GM11168 (cell line): ENCODE measurements at regions not wholly inside any gene's neighbourhood (a gene's known extent, or its start where the extent isn't known, plus 50 kb on each side); places are given as distances from the start of the nearest gene placed in this dataset.
"Not testable (repeated sequence)": the region's sequence is repeated elsewhere in the genome, so short reads cannot be mapped to it uniquely, and the experiment has no call there.

Source experiments
- in situ Hi-C: fragments of 300-500 bp; cut with MboI; formaldehyde crosslinking; loops from one replicate; pipeline ENCODE4 v1.12.0; 2022; ENCODE audit warnings: low sequenced_read_pairs; ENCODE audit not compliant: unreplicated experiment

DNA sequence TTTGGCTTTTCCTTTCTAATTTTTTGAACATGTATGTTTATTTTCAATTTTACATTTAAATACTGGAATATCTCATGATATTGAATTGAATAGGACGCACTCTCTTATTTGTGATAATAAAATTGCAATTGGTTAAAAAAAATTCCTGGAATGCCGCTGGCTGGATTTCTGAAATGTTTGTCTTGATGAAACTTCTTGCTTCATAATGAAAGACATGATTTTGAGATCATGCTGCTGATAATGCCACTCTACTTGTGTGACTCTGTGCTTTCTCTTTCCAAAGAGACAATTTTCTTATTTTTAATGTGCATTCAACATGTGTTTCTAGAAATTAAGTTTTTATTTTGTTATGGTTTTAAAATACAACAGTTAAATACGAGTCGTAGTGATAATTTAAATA, 465.7 kb upstream of the FAR2 start:
- in situ Hi-C loops = no loop called here

DNA sequence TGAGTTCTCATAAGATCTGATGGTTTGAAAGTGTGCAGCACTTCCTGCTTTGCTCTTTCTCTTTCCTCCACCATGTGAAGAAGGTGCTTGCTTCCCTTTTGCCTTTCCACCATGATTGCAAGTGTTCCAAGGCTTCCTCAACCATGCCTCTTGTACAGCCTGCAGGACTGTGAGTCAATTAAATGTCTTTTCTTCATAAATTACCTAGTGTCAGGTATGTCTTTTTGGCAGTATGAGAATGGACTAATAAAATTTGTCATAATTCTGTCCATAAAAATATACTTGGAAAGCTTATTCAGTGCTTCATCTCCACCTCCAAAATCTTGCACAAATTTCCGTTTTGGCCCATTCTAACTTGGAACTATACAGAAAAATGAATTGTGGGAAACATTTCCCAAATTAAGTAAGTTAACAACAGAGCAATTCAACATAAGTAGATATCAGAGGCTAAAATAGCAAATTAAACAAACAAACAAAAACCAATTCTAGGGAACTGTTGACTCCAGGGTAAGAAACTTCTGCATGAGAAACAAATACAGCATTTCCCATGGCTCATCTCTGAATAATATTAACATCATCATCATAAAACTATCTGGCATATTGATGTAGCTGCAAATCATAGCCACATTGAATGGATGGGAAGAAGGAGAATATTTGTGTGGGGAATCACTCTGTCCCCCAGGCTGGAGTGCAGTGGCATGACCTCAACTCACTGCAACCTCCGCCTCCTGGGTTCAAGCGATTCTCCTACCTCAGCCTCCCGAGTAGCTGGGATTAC, 459.5 kb upstream of the FAR2 start:
- in situ Hi-C loops = no loop called here

GRCh38 chr12:28693565-28694219, 455.4 kb upstream of the FAR2 start:
- in situ Hi-C loops = no loop called here

DNA sequence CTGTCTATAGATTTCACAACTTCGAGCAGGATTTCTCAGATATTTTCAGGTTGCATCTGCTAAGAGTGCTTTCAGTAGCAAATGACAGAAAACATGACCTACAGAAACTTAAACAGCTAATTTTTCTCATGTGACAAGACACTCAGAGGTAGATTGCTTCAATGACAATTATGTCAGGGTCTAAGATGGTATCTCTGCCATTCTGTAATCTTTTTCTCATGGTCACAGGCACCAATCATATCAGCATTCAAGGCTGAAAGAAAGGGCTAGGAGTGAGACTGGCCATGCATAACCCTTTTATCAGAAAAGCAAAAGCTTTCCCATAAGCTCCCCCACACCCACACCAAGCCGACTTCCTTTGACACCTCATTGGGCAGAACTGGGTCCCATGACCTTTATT, 450.5 kb upstream of the FAR2 start:
- in situ Hi-C loops = no loop called here

GRCh38 chr12:28699029-28699428, 450.0 kb upstream of the FAR2 start:
- in situ Hi-C loops = no loop called here

DNA sequence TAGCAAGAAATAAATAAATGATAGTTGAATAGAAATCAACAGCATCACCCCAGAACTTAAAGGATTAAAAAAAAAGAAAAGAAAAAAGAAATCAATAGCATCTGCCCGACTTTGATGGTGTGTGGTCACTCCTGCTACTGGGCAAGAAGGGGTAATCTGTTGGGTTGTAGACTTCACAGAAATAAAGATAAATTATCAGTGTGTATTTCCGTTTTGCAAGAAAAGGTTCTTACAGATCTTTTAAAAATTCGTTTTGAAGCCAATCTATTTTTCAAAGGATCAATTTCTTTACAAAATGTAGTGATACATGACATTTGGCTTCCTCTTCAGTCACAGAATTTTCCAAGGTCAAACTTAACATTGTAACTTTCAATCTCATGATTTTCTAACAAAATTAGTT, 448.9 kb upstream of the FAR2 start:
- in situ Hi-C loops = no loop called here

DNA sequence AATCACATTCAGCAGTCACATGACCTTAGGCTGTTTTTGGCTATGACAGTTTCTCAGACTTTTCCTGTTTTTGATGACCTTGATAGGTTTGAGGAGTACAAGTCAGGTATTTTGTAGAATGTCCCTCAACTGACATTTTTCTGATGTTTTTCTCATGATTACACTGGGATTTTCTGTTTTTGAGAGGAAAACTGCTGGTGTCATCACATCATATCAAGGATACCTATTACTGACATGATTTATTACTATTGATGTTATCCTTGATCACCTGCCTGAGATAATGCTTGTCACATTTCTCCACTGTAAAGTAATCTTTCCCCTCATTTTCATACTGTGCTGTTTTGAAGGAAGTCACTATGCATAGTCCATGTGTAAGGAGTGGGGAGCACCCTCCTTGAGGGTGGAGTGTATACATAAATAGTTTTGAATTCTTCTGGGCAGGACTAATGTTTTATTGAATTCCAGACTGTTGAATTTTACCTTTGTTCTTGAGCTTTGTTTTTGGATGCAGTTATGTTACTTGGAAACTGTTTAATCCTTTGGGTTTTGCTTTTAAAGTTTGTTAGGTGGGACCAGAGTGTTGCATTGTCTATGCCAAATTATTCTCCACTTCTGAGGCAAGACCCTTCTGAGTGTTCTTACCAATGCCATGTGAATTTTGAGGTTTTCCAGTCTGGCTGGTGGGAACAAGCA, 444.5 kb upstream of the FAR2 start:
- in situ Hi-C loops = no loop called here

GRCh38 chr12:28708918-28709371, 440.1 kb upstream of the FAR2 start:
- in situ Hi-C loops = no loop called here

DNA sequence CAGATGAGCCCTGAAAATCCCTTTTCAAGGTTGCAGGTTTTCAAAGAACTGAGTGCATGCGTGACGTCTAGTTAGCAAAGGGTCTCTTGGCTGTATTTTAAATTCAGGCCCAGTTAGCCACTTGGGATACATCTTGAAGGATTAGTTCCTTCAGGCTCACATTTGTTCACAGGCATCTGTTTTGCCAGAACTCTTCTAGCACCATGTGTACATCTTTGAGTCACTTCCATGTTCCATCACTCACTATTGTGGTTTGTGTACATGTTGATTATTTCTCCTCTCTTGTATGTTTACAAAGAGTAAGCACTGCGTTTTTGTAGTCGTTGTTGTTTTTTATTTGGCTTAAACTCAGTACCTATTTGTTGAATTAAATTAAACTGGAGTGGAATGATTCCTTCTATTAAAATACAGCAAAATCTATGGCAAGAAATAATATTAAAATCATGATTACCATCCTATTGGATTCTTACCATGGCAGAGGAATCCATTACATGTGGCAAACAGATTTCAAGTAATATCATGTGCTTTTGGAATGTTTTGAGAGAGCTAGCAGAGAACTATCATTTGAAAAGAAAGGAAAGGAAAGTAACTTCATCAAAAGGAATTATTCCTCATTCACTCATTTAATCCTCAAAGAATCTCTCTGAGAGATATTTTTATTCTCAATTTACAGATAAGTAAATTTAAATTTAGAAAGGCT, 438.9 kb upstream of the FAR2 start:
- in situ Hi-C loops = no loop called here

DNA sequence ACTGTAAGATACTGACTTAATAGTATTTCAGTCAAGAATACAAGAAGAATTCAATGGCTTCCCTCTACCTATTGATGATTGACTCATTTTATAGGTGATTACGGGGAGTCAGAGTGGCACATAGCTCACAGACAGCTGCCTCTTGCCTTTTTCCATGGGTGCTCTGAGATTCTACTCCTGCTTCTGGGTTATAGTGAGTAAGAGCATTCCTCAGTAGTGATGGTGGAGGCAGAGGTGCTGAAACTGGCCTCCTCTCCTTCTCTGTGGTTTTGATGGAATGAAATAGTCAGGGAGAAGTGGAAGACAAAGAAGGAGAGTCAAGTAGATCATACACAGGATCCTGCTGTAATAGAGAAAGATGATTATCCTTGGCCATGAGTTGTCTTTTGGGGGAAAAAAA, 438.2 kb upstream of the FAR2 start:
- in situ Hi-C loops = no loop called here

DNA sequence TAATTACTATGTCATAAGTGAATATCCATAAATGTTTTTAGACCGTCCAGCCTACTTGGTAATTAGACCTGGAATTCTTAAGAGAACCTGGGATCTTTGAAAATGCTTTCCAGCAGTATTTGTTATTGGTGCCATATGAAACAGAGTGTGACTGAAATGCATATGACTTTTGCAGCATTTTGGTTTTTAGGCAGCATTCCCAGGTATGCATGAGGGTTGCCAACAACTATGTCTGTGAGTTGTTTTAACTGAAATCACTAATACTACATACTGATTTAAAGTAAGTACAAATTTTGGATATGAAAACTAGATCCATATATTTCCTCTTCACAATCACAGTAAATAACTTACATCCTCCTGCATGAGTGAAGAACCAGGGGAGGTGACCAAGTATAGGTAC, 437.7 kb upstream of the FAR2 start:
- in situ Hi-C loops = no loop called here

- in situ Hi-C loops = no loop called here
Measured at GRCh38 chr12:28742791-28743190, 406.3 kb upstream of the FAR2 start.

- in situ Hi-C loops = no loop called here
Measured at GRCh38 chr12:28746734-28747325, 402.2 kb upstream of the FAR2 start.

DNA sequence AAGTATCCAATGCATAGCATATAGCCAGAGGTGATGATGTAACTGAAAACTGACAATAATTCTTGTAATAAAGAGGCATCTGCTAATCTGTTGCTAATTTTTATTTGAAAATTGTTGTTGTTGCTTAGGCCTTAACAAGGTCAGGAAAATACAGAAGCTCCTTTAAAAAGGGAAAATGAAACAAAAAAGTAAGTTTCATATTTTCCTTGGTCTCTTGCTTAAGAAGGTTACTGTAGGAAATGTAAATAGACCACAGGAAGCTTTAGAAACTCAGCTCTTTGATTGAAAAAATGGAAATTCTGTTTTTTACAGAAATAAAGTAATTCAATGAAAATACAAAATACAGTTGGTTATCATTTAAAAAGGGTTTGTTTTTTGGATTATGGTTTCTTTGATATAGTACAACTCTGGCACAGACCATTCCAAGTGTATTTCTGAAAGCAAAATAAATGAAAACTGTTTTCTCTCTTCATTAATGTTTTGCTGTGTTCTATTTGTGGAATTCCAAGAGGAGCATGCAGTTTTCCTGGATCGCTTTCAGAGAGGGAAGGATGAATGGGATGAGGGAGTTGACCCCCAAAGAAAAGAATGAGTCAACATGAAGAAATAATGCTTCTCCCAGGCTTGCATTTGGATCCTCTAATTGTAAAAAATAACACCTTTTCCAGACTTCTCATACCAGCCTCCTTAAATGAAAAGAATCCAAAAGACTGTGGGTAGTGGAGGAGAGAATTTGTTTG, 398.0 kb upstream of the FAR2 start:
- in situ Hi-C loops = no loop called here

- in situ Hi-C loops = no loop called here
Measured at GRCh38 chr12:28755027-28755426, 394.1 kb upstream of the FAR2 start.

- in situ Hi-C loops = no loop called here
Measured at GRCh38 chr12:28759333-28759732, 389.7 kb upstream of the FAR2 start.

DNA sequence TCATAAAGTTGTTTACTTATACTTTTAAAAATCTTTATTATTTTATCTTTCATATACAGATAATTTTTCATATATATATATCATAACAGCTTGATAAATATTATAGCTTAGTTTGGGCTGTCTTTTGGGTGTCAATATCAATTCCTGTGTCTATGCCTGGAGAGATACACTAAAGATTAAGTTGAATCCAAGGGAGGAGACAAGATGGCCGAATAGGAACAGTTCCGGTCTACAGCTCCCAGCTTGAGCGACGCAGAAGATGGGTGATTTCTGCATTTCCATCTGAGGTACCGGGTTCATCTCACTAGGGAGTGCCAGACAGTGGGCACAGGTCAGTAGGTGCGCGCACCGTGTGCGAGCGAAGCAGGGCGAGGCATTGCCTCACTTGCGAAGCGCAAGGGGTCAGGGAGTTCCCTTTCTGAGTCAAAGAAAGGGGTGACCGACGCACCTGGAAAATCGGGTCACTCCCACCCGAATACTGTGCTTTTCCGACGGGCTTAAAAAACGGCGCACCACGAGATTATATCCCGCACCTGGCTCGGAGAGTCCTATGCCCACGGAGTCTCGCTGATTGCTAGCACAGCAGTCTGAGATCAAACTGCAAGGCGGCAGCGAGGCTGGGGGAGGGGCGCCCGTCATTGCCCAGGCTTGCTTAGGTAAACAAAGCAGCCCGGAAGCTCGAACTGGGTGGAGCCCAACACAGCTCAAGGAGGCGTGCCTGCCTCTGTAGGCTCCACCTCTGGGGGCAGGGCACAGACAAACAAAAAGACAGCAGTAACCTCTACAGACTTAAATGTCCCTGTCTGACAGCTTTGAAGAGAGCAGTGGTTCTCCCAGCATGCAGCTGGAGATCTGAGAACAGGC, 388.8 kb upstream of the FAR2 start:
- in situ Hi-C loops = not testable (repeated sequence)

GRCh38 chr12:28761897-28762296, 387.2 kb upstream of the FAR2 start:
- in situ Hi-C loops = not testable (repeated sequence)

DNA sequence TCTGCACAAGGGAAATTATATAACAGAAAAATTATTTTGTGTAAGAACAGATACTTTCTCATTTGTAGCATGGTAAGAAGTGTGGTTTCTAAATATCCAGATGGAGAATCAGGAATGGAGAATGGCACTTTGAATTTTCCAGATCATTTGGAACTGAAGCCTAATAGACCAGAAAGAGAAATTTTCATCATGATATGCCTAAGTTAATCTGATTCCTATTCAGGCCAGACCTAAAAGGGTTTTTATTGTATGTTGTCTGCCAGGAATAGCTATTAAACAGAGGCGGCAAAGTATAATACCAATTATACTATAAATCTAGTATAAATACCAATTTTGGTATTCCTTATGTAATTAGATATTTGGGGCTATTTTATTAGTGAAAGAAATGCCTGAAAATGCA, 382.7 kb upstream of the FAR2 start:
- in situ Hi-C loops = no loop called here
